ENCODE measurements at regions not wholly inside any gene's neighbourhood (a gene's known extent, or its start where the extent isn't known, plus 50 kb on each side); places are given as distances from the start of the nearest gene placed in this dataset.

DNA sequence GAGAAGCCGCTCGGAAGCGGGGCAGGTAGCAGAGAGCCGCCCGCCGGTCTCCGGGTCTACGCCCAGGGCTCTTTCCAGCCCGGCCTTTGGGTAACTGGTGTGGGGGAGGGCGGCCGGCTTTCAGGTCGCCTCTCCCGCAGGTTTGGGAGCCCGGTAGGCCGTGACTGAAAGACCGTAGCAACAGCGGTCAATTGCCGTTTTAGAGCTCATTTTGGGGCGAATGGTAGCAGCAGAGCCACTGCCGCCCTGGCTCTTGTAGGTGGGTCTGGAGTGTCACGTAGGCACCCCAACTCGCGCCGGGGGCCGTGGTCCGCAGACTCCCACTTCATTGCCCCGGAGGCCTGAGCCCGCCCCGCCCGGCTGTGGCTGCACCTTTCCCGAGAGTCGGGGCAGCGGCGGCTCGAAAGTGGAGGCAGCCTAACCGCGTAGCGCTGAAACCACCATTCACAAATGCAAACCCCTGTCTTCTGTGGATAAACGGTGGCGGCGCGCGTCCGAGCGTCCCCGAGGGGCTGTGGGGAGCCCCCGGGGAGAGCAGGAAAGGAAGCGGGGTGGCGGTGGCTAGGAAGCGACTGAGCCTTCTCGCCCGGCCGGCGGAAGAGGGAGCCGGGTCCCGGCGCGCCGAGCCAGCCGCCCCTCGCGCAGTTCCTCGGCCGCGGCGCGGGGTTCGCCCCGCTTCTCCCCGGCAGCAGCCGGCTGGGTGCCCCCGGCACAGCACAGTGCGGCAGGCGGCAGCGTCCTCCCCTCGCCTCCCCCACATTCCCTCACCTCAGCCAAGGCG lies 2185.1 kb upstream of the TENM3 start:
- Mint-ChIP-seq H3K9me3 (ENCODE audit: low read depth) (no peaks in the 10 kb centered on the region), H3K27me3 (peaks cover 16% of the 10 kb centered on the region), H3K27ac (peak overlapping the region; percentile 92), H3K36me3 (ENCODE audit: insufficient read depth) (no peaks in the 10 kb centered on the region), H3K4me1 (ENCODE audit: low read depth) (peaks cover 20% of the 10 kb centered on the region), H3K4me3 (ENCODE audit: low read depth) (peak overlapping the region; percentile 82)
- DNase-seq (ENCODE audit: low spot score, unreplicated experiment): peak; percentile 40
- no peak for TF ChIP-seq CTCF (IDR thresholded peaks at IDR 0.05; ENCODE audit: unreplicated experiment)

GRCh38 chr4:180058691-180059215 lies 2184.4 kb upstream of the TENM3 start:
- Mint-ChIP-seq H3K4me3 (ENCODE audit: low read depth) (peak overlapping the region; percentile 94), H3K27ac (no peak overlapping the region)
- TF ChIP-seq CTCF (IDR thresholded peaks at IDR 0.05; ENCODE audit: unreplicated experiment): no peak

GRCh38 chr4:180059216-180059881 lies 2183.9 kb upstream of the TENM3 start:
- Mint-ChIP-seq H3K9me3 (ENCODE audit: low read depth) (no peaks in the 10 kb centered on the region), H3K4me1 (ENCODE audit: low read depth) (peaks cover 18% of the 10 kb centered on the region), H3K36me3 (ENCODE audit: insufficient read depth) (no peaks in the 10 kb centered on the region), H3K27ac (peak overlapping the region; percentile 88), H3K4me3 (ENCODE audit: low read depth) (peak overlapping the region; percentile 94), H3K27me3 (peaks cover 16% of the 10 kb centered on the region)
- peak; percentile 14 for DNase-seq (ENCODE audit: low spot score, unreplicated experiment)
- TF ChIP-seq CTCF (IDR thresholded peaks at IDR 0.05; ENCODE audit: unreplicated experiment): no peak

More at GRCh38 chr4:180058691-180059215, 2184.4 kb upstream of the TENM3 start:
- Mint-ChIP-seq H3K36me3 (ENCODE audit: insufficient read depth) (no peaks in the 10 kb centered on the region), H3K9me3 (ENCODE audit: low read depth) (no peaks in the 10 kb centered on the region), H3K4me1 (ENCODE audit: low read depth) (peaks cover 20% of the 10 kb centered on the region), H3K27me3 (peaks cover 16% of the 10 kb centered on the region)
- peak; percentile 52 for DNase-seq (ENCODE audit: low spot score, unreplicated experiment)

DNA sequence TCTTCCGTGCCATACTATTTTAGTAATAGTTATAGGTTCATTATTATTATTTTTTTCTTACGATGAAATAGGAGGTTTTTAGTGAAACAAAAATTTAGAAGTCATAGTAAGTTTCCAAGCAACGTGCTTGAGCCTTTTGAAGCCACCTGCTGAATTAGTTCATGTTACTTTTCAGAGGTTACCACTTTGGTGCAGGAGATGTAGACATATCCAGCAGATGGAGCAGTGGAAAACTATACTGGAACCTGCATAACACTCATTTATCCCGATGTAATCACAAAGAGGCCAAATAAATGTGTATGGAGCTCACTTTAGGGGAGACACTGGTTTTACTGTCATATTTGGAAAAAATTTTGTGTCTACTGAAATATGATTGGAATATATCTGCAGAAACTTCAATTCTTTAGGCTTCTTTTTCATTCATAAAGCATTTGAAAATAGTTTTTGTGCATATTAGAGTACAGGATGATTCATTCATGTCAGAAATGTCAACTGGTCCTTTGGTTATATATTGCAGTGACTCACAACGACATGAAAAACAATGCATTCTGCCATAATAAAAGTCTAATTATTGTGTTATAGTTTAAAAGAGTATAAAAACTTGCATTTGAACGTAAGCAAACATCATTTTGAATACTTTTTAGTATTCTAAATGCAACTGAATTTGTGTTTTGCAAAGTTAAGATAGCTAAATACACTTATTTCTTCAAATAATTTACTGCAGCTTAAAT lies 2182.9 kb upstream of the TENM3 start:
- Mint-ChIP-seq H3K4me1 (ENCODE audit: low read depth) (peaks cover 18% of the 10 kb centered on the region), H3K27me3 (peaks cover 16% of the 10 kb centered on the region), H3K36me3 (ENCODE audit: insufficient read depth) (no peaks in the 10 kb centered on the region), H3K4me3 (ENCODE audit: low read depth) (peak overlapping the region; percentile 94), H3K27ac (no peak overlapping the region), H3K9me3 (ENCODE audit: low read depth) (no peaks in the 10 kb centered on the region)
- TF ChIP-seq CTCF (IDR thresholded peaks at IDR 0.05; ENCODE audit: unreplicated experiment): peak; percentile 31
- no peak for DNase-seq (ENCODE audit: low spot score, unreplicated experiment)

DNA sequence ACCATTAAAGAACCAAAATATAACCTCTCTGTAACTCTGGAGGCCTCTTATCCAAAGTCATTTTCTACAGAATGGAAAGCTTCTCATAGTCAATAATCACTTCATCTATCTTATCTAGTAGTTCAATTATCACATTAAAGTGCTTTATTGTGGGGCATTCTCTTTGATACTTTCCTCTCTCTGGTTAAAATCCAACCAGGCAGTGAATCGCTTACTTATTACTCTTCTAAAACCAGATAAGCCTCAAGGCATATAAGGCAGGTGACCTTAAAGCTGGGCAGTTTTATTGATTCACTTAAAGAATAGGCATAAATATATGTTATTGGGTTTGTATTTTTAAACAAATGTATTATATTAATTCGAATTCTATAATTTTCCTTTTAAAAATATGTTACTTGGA lies 2162.1 kb upstream of the TENM3 start:
- peaks cover 6% of the 10 kb centered on the region for H3K9me3 Mint-ChIP-seq (ENCODE audit: low read depth)
- H3K27ac Mint-ChIP-seq: peak overlapping the region; percentile 30
- peaks cover 35% of the 10 kb centered on the region for H3K4me1 Mint-ChIP-seq (ENCODE audit: low read depth)
- H3K36me3 Mint-ChIP-seq (ENCODE audit: insufficient read depth): peaks cover 3% of the 10 kb centered on the region
- H3K27me3 Mint-ChIP-seq: peaks cover 8% of the 10 kb centered on the region
- no peak for DNase-seq (ENCODE audit: low spot score, unreplicated experiment)
- H3K4me3 Mint-ChIP-seq (ENCODE audit: low read depth): peak overlapping the region; percentile 17
- no peak for TF ChIP-seq CTCF (IDR thresholded peaks at IDR 0.05; ENCODE audit: unreplicated experiment)
